GM18499 (cell line): ENCODE measurements at regions not wholly inside any gene's neighbourhood (a gene's known extent, or its start where the extent isn't known, plus 50 kb on each side); places are given as distances from the start of the nearest gene placed in this dataset.

Experiments
- ATAC-seq: cut with Tn5 transposase; IDR thresholded peaks from one replicate; pipeline ENCODE4 v1.9.1; 2021; ENCODE audit warnings: moderate number of reproducible peaks; ENCODE audit not compliant: insufficient read depth, unreplicated experiment

DNA sequence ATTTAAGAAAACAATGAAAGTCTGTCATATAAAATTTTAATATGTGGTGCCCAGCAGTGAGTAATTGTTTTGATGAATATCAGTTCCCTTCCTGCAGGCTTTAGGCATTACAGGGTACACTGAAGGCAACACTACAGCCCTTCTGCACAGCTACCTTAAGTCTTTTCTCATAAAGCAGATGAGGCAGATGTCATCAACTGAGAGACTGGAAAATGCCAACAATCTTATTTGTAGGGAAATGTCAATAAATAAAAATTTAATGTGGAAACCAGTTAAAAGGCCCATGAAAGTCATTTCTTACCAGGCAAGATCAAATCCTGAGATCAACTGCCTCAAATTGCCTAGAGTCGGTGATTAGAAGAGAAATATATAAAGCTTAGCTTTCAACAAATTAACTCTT lies 193.4 kb upstream of the NWD2 start:
- ATAC-seq, result no peak

DNA sequence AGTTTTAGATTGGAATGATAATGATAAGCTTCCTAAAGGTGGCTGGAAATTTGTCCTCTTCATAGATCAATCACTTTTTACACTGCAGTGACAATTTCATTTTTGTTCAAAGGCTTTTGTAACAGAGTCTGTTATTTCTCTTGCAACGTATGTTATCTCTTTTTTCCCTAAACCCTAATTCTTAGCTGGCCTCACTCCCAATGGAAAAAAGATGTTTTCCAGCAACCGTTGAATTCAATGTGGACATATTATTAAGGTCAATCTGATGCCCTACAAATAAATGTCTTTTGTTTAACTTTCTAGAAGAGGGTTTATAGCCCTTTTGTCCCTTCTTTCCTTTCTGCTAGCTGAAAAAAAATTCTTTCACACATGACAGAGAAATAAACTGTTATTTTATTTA lies 192.7 kb upstream of the NWD2 start:
- no peak for ATAC-seq

GRCh38 chr4:37054531-37055077 lies 189.9 kb upstream of the NWD2 start:
- ATAC-seq, result no peak

DNA sequence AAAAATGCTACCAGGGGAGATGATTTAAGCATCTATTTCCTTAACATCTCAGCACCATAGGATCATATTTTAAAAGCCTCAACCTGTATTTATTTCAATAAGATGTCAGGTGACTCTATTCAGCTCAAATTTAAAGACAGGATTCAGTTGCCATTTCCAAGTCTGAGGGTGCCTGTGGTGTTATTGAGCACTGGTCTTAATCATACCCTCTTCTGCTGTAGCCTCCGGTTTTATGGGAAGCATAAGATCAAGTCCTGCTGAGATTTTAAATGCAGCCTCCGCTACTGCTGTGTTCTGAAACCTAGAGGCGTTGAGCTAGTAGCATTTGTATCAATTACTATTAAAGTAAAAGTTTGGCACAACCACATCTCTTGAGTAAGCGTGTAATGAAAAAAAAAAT lies 185.7 kb upstream of the NWD2 start:
- ATAC-seq, result no peak

- no peak for ATAC-seq
Observed at GRCh38 chr4:37066159-37066558, 178.4 kb upstream of the NWD2 start.

DNA sequence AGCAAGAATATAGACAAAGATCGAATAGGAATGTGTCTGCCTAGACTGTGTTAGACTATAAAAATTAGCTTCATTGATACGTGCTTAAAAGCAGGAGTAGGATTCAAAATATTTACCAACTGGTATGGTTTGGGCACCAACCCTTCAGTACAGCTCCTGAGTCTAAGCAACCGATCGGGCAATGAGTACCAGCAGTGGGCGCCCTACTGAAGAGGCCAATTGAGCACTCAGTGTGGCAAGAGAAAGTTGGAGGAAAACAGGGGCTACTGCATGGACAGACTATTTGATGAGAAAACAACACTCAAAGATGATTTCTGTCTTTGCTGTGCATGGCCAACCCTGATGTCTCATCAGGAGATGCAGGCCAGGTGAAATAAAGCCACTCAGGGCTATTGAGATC lies 176.0 kb upstream of the NWD2 start:
- no peak for ATAC-seq

- no peak for ATAC-seq
Observed at GRCh38 chr4:37070041-37070440, 174.5 kb upstream of the NWD2 start.

DNA sequence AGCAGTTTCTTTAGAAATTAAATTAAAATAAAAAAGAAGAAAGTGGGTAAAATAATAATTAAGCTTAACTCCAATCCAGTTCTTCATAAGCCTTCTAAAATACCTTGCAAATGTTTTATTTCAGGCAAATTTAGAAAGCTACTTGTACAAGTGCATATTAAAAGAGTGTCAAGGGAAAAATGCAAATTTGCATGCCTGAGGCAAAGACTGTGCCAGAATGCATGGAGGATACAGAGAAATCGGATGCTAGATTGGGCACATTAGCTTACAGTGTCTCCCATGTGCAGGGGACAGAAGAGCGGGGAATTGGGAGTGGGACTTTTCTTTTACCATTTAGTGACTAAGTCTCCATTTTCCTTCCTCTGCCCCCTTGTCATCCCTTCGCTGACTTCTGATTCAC lies 173.0 kb upstream of the NWD2 start:
- no peak for ATAC-seq

GRCh38 chr4:37073226-37073840 lies 171.2 kb upstream of the NWD2 start:
- no peak for ATAC-seq

DNA sequence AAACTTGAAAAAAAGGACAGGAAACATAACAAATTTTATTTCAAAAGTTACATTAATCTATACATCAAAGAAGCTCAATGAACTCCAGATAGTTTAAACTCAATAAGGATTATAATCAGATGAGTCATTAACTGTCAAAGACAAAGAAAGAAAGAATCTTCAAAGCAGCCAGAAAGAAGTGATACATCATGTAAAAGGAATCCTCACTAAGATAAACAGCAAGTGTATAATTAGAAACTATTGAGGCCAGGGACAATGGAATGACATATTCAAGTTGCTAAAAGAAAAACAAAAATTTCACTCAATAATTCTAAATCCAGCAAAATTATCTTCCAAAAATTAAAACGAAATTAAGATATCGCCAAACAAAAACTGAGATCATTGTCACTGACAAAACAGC lies 161.6 kb upstream of the NWD2 start:
- no peak for ATAC-seq

GRCh38 chr4:37095925-37096324 lies 148.6 kb upstream of the NWD2 start:
- no peak for ATAC-seq

GRCh38 chr4:37101182-37101581 lies 143.4 kb upstream of the NWD2 start:
- no peak for ATAC-seq

GRCh38 chr4:37101686-37102085 lies 142.9 kb upstream of the NWD2 start:
- ATAC-seq, result no peak

DNA sequence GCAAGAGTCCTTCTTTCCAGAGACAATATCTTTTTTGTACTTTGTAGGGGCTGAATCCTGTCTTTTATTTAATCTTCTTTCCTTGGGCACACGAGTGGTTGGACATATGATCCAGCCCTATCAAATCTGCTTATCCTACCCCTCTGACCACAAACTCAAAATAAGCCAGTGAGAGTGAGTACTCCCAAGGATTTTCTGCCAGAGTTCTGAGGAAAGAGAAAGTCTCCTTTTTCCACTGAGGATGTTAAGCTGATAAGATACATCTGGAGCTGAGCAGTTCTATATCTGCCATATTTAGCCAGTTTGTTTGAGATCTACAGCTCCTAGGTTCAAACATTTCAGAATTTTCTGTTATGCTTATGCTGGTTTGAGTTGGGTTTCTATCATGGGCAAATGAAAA lies 134.8 kb upstream of the NWD2 start:
- no peak for ATAC-seq

DNA sequence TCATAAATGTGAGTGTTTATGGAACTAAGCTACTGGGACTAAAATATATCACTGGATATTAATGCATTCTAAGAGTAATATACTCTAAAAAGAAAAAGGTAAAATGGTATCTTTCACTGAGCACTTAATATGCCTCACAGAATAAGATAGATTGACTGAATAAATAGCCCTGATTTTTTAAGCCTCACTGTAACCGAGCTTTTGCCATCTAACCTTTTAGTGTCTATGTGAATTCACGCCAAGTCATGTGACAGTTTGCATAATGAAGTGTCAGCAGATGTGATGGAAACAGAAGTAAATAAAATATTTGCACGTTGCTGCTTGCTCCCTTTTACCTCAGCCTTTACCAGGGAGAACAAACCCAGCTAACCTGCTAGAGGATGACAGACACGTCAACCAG lies 119.7 kb upstream of the NWD2 start:
- ATAC-seq, result no peak

DNA sequence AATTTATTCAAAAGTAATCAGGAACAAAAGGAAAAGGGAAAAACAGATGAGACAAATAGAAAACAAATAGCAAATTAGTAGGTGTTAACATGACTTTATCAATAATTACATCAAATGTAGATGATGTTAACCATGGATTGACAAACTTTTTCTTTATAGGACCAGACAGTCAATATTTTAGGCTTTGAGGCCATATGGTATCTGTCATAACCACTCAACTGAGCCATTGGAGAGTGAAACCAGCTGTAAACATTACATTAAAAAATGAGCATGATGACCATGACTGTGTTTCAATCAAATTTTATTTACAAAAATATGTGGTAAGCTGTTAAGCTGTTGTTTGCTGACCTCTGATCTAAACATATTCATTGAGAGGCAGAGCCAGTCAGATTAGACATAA lies 118.5 kb upstream of the NWD2 start:
- no peak for ATAC-seq

- no peak for ATAC-seq
Observed at GRCh38 chr4:37130465-37130864, 114.1 kb upstream of the NWD2 start.

DNA sequence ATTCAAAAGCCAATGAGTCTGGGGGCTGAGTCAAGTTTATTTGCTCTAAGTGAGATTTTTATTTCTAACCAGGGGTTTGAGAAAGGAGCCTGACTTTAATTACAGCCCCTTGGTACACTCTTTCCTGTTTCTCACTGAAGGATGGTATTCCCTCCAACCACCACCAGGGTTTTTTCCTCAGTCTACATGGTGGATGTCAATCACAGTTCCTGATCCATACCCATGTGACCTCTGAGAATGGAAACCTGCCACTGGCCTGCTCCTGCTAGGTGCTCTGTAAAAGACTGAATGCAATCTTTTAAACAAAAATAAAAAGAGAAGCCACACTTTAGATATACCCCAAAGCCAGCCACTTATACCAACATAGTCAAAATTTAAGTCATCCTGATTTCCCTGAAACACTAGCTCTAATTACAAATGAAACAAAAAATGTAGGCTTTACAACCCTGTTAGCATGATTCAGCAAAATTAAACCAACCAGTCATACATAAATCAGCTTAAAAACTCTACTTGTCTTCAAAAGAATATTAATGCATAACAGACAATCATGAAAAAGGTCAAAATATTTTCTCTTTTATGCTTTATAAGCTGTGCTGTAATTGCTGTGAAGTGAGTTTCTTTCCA lies 112.1 kb upstream of the NWD2 start:
- no peak for ATAC-seq

GRCh38 chr4:37132975-37133360 lies 111.6 kb upstream of the NWD2 start:
- no peak for ATAC-seq

DNA sequence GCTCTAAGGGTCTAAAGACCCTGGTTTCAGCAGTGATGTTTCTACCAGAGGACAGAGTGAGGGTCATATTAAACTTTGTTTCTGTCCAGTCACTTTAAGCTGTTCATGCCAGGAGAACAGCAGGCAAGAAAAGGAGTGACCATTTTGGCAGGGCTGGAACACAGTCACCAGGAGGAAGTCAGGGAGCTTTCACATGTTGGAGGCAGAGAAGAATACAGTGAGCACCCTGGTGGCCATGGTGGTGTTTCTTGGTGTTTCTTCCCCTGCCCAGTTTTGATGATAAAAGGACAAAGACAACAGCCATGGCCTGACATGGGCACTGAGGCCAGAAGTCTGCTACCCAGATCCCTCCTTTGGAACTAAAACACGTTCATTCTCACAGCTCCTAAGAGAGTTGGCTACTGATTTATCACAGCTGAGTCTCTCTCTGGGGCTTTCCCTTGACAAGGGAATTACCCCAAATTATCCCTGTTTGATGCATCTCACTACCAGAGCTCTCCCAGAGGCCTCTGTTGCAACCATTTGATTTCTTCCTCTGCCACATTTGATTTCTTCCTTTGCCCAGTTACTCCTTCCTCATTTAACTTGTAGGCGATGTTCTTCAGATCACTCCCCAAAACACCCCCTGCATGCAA lies 106.4 kb upstream of the NWD2 start:
- ATAC-seq, result peak; percentile 86

DNA sequence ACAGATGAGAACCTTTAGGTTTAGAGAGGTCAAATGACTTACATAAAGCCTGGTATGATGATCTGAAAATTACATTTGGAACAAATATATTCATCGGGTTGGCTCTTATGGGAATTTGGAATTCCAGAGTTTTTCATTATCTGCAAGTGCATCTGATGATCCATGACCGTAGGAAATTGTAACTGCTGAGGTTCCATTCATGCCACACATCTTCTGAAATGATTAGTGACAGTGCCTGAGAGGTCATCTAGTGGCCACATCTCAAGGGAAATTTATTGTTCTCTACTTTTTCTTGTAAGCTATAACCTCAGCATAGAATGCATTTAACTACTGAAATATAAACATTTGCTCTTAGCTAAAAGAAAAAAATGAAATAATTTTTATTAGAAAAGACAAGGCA lies 105.8 kb upstream of the NWD2 start:
- ATAC-seq, result no peak

DNA sequence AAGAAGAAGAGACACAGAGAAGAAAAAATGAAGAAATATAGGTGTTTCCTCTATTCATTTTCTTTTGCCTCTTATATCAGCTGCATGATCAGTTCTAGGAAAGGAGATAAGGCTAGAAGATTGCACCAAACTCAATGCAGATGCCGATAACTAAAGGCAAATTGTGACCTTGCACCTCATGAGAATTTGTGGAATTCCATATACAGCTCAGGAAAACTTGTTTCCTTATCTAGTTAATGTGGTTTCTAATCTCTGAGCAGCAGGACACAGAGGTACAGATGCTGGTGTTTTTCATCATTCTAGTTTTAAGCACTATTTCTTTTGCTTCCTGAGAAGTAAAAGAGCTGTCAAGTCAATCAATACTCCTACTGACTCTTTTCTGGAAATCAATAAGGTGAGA lies 104.6 kb upstream of the NWD2 start:
- ATAC-seq, result no peak
